Body of pancreas (tissue), 4 donors: ENCODE measurements at regions not wholly inside any gene's neighbourhood (a gene's known extent, or its start where the extent isn't known, plus 50 kb on each side); places are given as distances from the start of the nearest gene placed in this dataset.

Experiments used
- POLR2A ChIP-seq, 3 donors: fragments of 450-650 bp; IDR thresholded peaks; one replicate each; pipeline ENCODE4 v1.6.1; 2016; ENCODE audit warnings: antibody characterized with exemption in 3 of 3, mild to moderate bottlenecking in 2 of 3
- TF ChIP-seq, protein P1 (sequence below), 7 experiments: fragments of 450-650 bp in 4 of 7; fragments of 200-600 bp in 3 of 7; sonication (generic) in 3 of 7; IDR thresholded peaks; one replicate each; pipeline ENCODE4 v1.5.1; 2016 to 2019; ENCODE audit warnings: antibody characterized with exemption in 7 of 7

DNA sequence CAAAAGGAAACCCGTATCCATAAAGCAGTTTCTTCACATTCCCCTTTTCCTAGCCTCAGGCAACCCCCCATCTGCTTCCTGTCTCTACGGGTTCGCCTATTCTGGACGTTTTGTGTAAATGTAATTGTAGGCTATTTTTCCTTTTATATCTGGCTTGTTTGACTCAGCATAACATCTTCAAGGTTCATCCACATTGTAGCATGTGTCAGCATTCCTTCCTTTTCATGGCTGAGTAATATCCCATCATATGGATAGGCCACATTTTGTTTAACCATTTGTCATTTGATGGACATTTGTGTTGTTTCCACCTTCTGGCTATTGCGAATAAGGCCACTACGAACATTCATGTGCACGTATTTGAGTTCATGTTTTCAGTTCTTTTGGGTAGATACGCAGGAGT lies 54.6 kb downstream of the FOXL1 start:
- no peak for TF ChIP-seq POLR2A (IDR thresholded peaks at IDR 0.05)
- TF ChIP-seq, protein P1, sequence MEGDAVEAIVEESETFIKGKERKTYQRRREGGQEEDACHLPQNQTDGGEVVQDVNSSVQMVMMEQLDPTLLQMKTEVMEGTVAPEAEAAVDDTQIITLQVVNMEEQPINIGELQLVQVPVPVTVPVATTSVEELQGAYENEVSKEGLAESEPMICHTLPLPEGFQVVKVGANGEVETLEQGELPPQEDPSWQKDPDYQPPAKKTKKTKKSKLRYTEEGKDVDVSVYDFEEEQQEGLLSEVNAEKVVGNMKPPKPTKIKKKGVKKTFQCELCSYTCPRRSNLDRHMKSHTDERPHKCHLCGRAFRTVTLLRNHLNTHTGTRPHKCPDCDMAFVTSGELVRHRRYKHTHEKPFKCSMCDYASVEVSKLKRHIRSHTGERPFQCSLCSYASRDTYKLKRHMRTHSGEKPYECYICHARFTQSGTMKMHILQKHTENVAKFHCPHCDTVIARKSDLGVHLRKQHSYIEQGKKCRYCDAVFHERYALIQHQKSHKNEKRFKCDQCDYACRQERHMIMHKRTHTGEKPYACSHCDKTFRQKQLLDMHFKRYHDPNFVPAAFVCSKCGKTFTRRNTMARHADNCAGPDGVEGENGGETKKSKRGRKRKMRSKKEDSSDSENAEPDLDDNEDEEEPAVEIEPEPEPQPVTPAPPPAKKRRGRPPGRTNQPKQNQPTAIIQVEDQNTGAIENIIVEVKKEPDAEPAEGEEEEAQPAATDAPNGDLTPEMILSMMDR (IDR thresholded peaks at IDR 0.05), result no peak
